ENCODE measurements at regions not wholly inside any gene's neighbourhood (a gene's known extent, or its start where the extent isn't known, plus 50 kb on each side); places are given as distances from the start of the nearest gene placed in this dataset.

GRCh38 chr4:66357316-66357715, 687.0 kb upstream of the EPHA5 start:
- TF ChIP-seq EZH2phosphoT487 (IDR thresholded peaks at IDR 0.05; ENCODE audit: low read length), result no peak
- no peak for TF ChIP-seq CTCF (IDR thresholded peaks at IDR 0.05; ENCODE audit: low read length)
- no peak for TF ChIP-seq EZH2 (optimal IDR thresholded peaks at IDR 0.05; ENCODE audit: low read depth, low read length)

Data from MM.1S (cell line).